Lower lobe of right lung (tissue), 2 donors: ENCODE measurements at regions not wholly inside any gene's neighbourhood (a gene's known extent, or its start where the extent isn't known, plus 50 kb on each side); places are given as distances from the start of the nearest gene placed in this dataset.
A peak's percentile ranks its signal among the peaks of the same experiment; 100 is the strongest.

ENCODE experiments used
- ATAC-seq, 2 donors: fragments of 200-7000 bp; cut with Tn5 transposase; one replicate each; pipeline ENCODE4 v1.9.1; 2020 to 2022; ENCODE audit warnings: mild to moderate bottlenecking in 2 of 2, moderate library complexity in 2 of 2
- DNase-seq: peaks from one replicate; pipeline ENCODE4 v3.0.0-alpha.2; 2020
- H3K27ac ChIP-seq: fragments of 200-600 bp; one replicate; pipeline ENCODE4 v1.8.0; 2022
- H3K27me3 ChIP-seq: fragments of 200-600 bp; one replicate; pipeline ENCODE4 v1.8.0; 2022; ENCODE audit warnings: low read depth
- H3K36me3 ChIP-seq: fragments of 200-600 bp; one replicate; pipeline ENCODE4 v1.8.0; 2022; ENCODE audit warnings: mild to moderate bottlenecking
- H3K4me1 ChIP-seq: fragments of 200-600 bp; one replicate; pipeline ENCODE4 v1.8.0; 2022
- H3K4me3 ChIP-seq: fragments of 200-600 bp; one replicate; pipeline ENCODE4 v1.8.0; 2022; ENCODE audit warnings: mild to moderate bottlenecking
- H3K9me3 ChIP-seq: fragments of 200-600 bp; one replicate; pipeline ENCODE4 v1.8.0; 2022
- intact Hi-C: fragments of 100-400 bp; cut with DNase I; formaldehyde crosslinking; loops from one replicate; pipeline ENCODE4 v1.11.0; 2022
- TF ChIP-seq, protein P1 (sequence below): fragments of 200-600 bp; IDR thresholded peaks from one replicate; pipeline ENCODE4 v1.8.0; 2022; ENCODE audit warnings: antibody characterized with exemption, mild to moderate bottlenecking
- donor health status: DM: no; HTN: yes; CAD: no; lungs with severe emphysema.

DNA sequence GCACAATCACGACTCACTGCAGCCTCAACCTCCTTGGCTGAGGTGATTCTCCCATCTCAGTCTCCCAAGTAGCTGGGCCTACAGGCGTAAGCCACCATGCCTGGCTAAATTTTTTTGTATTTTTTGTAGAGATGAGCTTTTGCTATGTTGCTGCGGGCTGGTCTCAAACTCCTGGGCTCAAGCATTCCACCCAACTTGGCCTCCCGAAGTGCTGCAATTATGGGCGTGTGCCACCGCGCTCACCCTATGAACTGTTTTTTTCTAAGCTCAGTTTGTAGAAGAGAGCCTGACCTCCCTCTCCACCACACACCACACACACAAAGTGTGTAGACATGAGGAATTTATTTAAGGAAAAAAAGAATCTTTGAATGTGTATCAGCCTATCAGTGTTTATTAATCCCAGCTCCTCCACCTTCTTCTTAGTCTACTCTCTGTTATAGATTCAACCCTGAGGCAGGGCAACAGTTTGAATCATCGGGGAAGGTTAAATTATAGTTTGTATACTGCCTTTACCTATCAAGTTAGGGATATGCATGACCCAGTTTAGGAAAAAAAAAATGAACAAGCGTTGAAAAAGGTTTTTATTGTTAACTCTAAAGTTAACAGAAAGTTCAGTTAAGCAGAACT lies 74.1 kb downstream of the PLEKHG1 start:
- H3K9me3 ChIP-seq = no peaks in the 10 kb centered on the region
- no peaks in the 10 kb centered on the region for H3K36me3 ChIP-seq
- no peak overlapping the region for H3K27ac ChIP-seq
- H3K4me3 ChIP-seq = no peak overlapping the region
- no peak for DNase-seq
- peak; percentile 35 to 45 for ATAC-seq
- no peaks in the 10 kb centered on the region for H3K27me3 ChIP-seq
- intact Hi-C loops = no loop called here
- TF ChIP-seq, protein P1, sequence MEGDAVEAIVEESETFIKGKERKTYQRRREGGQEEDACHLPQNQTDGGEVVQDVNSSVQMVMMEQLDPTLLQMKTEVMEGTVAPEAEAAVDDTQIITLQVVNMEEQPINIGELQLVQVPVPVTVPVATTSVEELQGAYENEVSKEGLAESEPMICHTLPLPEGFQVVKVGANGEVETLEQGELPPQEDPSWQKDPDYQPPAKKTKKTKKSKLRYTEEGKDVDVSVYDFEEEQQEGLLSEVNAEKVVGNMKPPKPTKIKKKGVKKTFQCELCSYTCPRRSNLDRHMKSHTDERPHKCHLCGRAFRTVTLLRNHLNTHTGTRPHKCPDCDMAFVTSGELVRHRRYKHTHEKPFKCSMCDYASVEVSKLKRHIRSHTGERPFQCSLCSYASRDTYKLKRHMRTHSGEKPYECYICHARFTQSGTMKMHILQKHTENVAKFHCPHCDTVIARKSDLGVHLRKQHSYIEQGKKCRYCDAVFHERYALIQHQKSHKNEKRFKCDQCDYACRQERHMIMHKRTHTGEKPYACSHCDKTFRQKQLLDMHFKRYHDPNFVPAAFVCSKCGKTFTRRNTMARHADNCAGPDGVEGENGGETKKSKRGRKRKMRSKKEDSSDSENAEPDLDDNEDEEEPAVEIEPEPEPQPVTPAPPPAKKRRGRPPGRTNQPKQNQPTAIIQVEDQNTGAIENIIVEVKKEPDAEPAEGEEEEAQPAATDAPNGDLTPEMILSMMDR = no peak
- peaks cover 22% of the 10 kb centered on the region for H3K4me1 ChIP-seq

DNA sequence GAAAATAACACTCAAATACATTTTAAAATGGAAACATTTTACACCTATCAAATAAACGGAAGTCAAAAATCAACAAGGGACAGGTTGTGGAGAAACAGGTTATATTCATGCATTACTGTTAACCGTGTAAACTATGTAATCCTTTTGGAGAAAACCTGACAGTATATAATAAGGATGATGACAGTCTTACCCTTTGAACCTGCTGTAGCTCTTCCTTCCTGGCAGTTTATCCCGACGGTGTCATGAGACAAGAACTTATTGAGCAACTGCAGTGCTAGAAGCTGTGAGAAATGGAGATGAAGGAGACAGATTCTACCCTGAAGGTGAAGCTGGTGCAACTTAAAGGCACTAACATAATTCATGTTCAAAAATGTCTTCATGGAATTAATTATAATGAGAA lies 76.7 kb downstream of the PLEKHG1 start:
- peaks cover 15% of the 10 kb centered on the region for H3K4me1 ChIP-seq
- intact Hi-C loops = no loop called here
- no peak for ATAC-seq

DNA sequence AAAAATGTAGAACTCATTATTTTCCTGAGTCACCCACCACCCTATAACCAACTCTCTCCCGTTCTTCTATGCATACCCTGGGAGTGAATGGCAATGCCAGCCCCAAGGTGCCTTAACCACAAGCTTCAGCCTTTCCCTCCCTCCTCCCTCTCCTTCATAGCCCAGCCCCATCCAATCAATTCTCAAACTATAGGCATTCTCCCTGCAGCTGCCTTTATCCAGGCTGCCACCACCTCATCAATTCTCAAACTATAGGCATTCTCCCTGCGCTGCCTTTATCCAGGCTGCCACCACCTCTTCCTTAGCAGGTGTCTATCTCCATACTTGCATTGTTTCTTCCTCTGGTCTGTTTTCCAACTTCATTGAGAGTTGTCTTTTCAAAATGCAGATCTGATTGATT lies 77.1 kb downstream of the PLEKHG1 start:
- H3K9me3 ChIP-seq = no peaks in the 10 kb centered on the region
- no peak overlapping the region for H3K27ac ChIP-seq
- no peaks in the 10 kb centered on the region for H3K27me3 ChIP-seq
- no peak for ATAC-seq
- no peak for DNase-seq
- TF ChIP-seq, protein P1 = no peak
- no peak overlapping the region for H3K4me3 ChIP-seq
- peaks cover 15% of the 10 kb centered on the region for H3K4me1 ChIP-seq
- H3K36me3 ChIP-seq = no peaks in the 10 kb centered on the region
- intact Hi-C loops = no loop called here

More for the DNA sequence above, 76.7 kb downstream of the PLEKHG1 start:
- Histone ChIP-seq H3K27me3 (no peaks in the 10 kb centered on the region), H3K4me3 (no peak overlapping the region), H3K9me3 (no peaks in the 10 kb centered on the region), H3K36me3 (no peaks in the 10 kb centered on the region), H3K27ac (no peak overlapping the region)
- TF ChIP-seq, protein P1 = no peak
- no peak for DNase-seq

DNA sequence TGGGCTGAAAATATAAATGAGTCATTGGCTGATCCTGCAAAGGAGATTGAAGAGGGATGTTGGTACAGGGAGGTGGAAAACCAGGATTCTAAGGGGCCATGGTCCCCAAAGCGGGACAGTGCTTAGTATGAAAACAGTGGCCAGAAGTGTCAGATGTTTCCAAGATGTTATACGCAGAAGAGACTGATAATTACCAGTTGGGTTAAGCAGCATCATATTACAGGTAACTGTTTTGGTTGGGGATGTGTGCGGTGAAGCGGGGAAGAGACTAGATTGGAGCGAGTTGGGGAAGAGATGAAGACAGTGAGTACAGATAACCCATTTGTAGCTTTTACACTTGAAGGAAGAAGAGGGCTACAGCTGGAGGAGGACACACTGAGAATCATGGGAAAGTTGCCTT lies 80.8 kb downstream of the PLEKHG1 start:
- Histone ChIP-seq H3K9me3 (no peaks in the 10 kb centered on the region), H3K27me3 (no peaks in the 10 kb centered on the region), H3K4me3 (no peak overlapping the region), H3K4me1 (peaks cover 19% of the 10 kb centered on the region), H3K27ac (no peak overlapping the region), H3K36me3 (no peaks in the 10 kb centered on the region)
- intact Hi-C loops = no loop called here
- ATAC-seq (no peak), DNase-seq (no peak)
- TF ChIP-seq, protein P1 = no peak

DNA sequence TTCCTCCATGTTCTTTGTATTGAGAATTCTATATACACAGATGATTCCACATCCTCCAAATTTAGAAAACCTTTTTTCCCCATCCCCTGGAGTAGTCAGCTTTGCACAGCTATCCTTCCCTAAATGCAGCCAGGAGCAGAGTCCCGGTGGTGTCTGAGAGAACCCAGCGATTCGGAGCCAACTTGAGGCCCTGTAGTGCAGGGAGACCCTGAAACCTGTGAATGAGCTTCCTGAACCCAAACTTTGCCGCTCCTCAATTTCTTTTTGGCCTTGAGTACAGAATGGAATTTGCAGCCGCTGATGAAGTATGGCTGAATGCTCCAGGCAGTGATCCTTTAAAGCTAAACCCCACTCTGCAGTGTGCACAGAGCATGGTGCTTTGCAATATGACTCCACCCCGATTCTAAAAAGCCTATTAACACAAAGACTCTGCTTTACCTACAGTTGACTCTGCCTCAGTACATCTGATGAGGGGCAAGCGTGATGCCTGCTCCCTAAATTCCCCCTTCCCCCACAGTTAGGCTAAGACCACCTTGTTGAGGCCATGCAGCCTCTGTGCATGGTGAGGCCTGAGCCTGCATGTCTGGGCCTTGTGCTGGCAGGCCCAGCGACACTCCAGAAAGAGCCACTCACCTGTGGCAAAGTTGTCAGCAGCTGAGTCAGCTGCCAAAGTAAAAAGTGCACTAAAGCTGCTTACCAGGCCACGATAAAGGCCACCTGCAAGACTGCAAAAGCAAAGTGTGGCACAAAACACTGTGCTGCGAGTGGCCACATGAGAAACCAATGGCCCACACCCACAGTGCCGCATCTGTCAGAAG lies 82.1 kb downstream of the PLEKHG1 start:
- DNase-seq (no peak), ATAC-seq (no peak)
- TF ChIP-seq, protein P1 = no peak
- intact Hi-C loops = no loop called here
- H3K36me3 ChIP-seq = no peaks in the 10 kb centered on the region
- peaks cover 22% of the 10 kb centered on the region for H3K4me1 ChIP-seq
- H3K27me3 ChIP-seq = no peaks in the 10 kb centered on the region
- no peaks in the 10 kb centered on the region for H3K9me3 ChIP-seq
- H3K4me3 ChIP-seq = no peak overlapping the region
- H3K27ac ChIP-seq = peak overlapping the region; percentile 71
